C4-2B (cell line): ENCODE measurements at regions not wholly inside any gene's neighbourhood (a gene's known extent, or its start where the extent isn't known, plus 50 kb on each side); places are given as distances from the start of the nearest gene placed in this dataset.

Experiments used
- ZFX ChIP-seq: fragments of 450-650 bp; IDR thresholded peaks from 2 replicates; pipeline ENCODE4 v1.6.1; 2017
- TF ChIP-seq, protein P1 (sequence below): fragments of 450-650 bp; conservative IDR thresholded peaks from 2 replicates; pipeline ENCODE4 v1.5.1; 2017; ENCODE audit warnings: mild to moderate bottlenecking

DNA sequence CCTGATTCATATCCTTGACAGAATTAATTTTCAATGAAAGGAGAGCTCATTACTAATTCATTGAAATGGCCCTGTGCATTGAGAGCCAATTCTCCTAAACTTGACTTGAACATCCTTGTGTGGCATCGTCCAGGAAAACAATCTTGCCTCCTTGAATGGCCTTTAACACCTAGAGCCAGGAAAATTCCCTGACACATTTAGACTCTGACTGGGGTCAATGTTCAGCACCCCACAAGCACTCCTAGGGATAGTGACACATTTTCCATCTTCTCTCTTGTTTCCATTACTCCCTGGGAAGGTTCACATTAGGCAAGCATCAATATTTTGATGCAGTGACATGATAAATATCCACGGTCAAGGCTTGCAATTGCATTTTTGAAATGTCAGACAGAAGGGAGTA, 218.9 kb downstream of the LACC1 start:
- no peak for TF ChIP-seq ZFX
- TF ChIP-seq, protein P1, sequence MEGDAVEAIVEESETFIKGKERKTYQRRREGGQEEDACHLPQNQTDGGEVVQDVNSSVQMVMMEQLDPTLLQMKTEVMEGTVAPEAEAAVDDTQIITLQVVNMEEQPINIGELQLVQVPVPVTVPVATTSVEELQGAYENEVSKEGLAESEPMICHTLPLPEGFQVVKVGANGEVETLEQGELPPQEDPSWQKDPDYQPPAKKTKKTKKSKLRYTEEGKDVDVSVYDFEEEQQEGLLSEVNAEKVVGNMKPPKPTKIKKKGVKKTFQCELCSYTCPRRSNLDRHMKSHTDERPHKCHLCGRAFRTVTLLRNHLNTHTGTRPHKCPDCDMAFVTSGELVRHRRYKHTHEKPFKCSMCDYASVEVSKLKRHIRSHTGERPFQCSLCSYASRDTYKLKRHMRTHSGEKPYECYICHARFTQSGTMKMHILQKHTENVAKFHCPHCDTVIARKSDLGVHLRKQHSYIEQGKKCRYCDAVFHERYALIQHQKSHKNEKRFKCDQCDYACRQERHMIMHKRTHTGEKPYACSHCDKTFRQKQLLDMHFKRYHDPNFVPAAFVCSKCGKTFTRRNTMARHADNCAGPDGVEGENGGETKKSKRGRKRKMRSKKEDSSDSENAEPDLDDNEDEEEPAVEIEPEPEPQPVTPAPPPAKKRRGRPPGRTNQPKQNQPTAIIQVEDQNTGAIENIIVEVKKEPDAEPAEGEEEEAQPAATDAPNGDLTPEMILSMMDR, result no peak
